ENCODE measurements at regions not wholly inside any gene's neighbourhood (a gene's known extent, or its start where the extent isn't known, plus 50 kb on each side); places are given as distances from the start of the nearest gene placed in this dataset.
"Not testable (repeated sequence)": the region's sequence is repeated elsewhere in the genome, so short reads cannot be mapped to it uniquely, and the experiment has no call there.

GRCh38 chr14:76699939-76700590 is 61.2 kb upstream of the VASH1 start:
- no peak for DNase-seq (ENCODE audit: low spot score)

GRCh38 chr14:76701436-76701835 is 59.8 kb upstream of the VASH1 start:
- no peak for DNase-seq (ENCODE audit: low spot score)

- no peak for DNase-seq (ENCODE audit: low spot score)
These were observed 59.3 kb upstream of the VASH1 start for GRCh38 chr14:76701981-76702380.

GRCh38 chr14:76705214-76705613 is 56.1 kb upstream of the VASH1 start:
- DNase-seq (ENCODE audit: low spot score) = no peak

- DNase-seq (ENCODE audit: low spot score) = not testable (repeated sequence)
These were observed 55.1 kb upstream of the VASH1 start for GRCh38 chr14:76706207-76706606.

- no peak for DNase-seq (ENCODE audit: low spot score)
These were observed 54.5 kb upstream of the VASH1 start for GRCh38 chr14:76706811-76707210.

- no peak for DNase-seq (ENCODE audit: low spot score)
These were observed 53.2 kb upstream of the VASH1 start for GRCh38 chr14:76708028-76708427.

- DNase-seq (ENCODE audit: low spot score) = no peak
These were observed 52.5 kb upstream of the VASH1 start for GRCh38 chr14:76708771-76709170.

- peak; percentile 82 for DNase-seq (ENCODE audit: low spot score)
These were observed 50.9 kb upstream of the VASH1 start for GRCh38 chr14:76710056-76711010.
